Upper lobe of left lung (tissue), 6 donors: ENCODE measurements at regions not wholly inside any gene's neighbourhood (a gene's known extent, or its start where the extent isn't known, plus 50 kb on each side); places are given as distances from the start of the nearest gene placed in this dataset.

Experiments used
- ATAC-seq, 2 donors: fragments of 200-7000 bp; cut with Tn5 transposase; one replicate each; pipeline ENCODE4 v1.9.1; 2022; ENCODE audit warnings: mild to moderate bottlenecking in 2 of 2, moderate library complexity in 2 of 2; ENCODE audit not compliant: low FRiP score in 2 of 2
- DNase-seq, 2 donors: peaks; one replicate each; pipeline ENCODE4 v3.0.0-alpha.2; 2019 to 2020
- H3K27ac ChIP-seq, 4 donors: fragments of 200-600 bp; sonication (generic); one replicate each; pipeline ENCODE4 v1.5.1; 2016 to 2019
- H3K27me3 ChIP-seq, 4 donors: fragments of 200-600 bp; sonication (generic); one replicate each; pipeline ENCODE4 v1.5.1; 2017 to 2019
- H3K36me3 ChIP-seq, 4 donors: fragments of 200-600 bp; sonication (generic); one replicate each; pipeline ENCODE4 v1.5.1; 2016 to 2019
- H3K4me1 ChIP-seq, 4 donors: fragments of 200-600 bp; sonication (generic); one replicate each; pipeline ENCODE4 v1.5.1; 2018 to 2019
- H3K4me3 ChIP-seq, 4 donors: fragments of 200-600 bp; sonication (generic); one replicate each; pipeline ENCODE4 v1.5.1; 2017 to 2019; ENCODE audit warnings: mild to moderate bottlenecking in 2 of 4, moderate library complexity in 1 of 4
- H3K9me3 ChIP-seq, 4 donors: fragments of 200-600 bp; sonication (generic); one replicate each; pipeline ENCODE4 v1.5.1; 2018 to 2019
- EP300 ChIP-seq, 4 donors: sonication (generic); formaldehyde crosslinking; IDR thresholded peaks; one replicate each; pipeline ENCODE4 v1.5.1; 2017; ENCODE audit warnings: antibody characterized with exemption in 4 of 4, control low read depth in 2 of 4
- POLR2A ChIP-seq, 4 donors: fragments of 450-650 bp; IDR thresholded peaks; one replicate each; pipeline ENCODE4 v1.5.1; 2016 to 2017; ENCODE audit warnings: antibody characterized with exemption in 4 of 4, mild to moderate bottlenecking in 2 of 4
- POLR2AphosphoS5 ChIP-seq, 2 donors: sonication (generic); formaldehyde crosslinking; IDR thresholded peaks; one replicate each; pipeline ENCODE4 v1.5.1; 2017; ENCODE audit warnings: antibody characterized with exemption in 2 of 2
- WGBS, 2 donors: methylation state at CpG; one replicate each; pipeline ENCODE4 v1.1.5; 2017 to 2018; 5-methylcytosine and 5-hydroxymethylcytosine counted together
- TF ChIP-seq, protein P1 (sequence below), 6 experiments: fragments of 450-650 bp in 4 of 6; fragments of 200-600 bp in 2 of 6; sonication (generic) in 2 of 6; IDR thresholded peaks; one replicate each; pipeline ENCODE4 v1.5.1; 2016 to 2019; ENCODE audit warnings: antibody characterized with exemption in 6 of 6
- donor health status: DM: no; HTN: no; CAD: no; lungs with moderate emphysema.
- donor health status: DM: no; HTN: yes; CAD: no; lungs with severe emphysema.

- ATAC-seq (no peak), DNase-seq (no peak)
- 84 to 89% methylated on average over 3 of the region's 3 CpGs for WGBS, 2 donors
- H3K36me3 ChIP-seq, result no peaks in the 10 kb centered on the region
- H3K9me3 ChIP-seq, result no peaks in the 10 kb centered on the region
- no peak overlapping the region for H3K4me3 ChIP-seq
- no peaks in the 10 kb centered on the region for H3K27me3 ChIP-seq
- H3K27ac ChIP-seq, result no peak overlapping the region
- H3K4me1 ChIP-seq, result no peaks in the 10 kb centered on the region
- TF ChIP-seq, protein P1, sequence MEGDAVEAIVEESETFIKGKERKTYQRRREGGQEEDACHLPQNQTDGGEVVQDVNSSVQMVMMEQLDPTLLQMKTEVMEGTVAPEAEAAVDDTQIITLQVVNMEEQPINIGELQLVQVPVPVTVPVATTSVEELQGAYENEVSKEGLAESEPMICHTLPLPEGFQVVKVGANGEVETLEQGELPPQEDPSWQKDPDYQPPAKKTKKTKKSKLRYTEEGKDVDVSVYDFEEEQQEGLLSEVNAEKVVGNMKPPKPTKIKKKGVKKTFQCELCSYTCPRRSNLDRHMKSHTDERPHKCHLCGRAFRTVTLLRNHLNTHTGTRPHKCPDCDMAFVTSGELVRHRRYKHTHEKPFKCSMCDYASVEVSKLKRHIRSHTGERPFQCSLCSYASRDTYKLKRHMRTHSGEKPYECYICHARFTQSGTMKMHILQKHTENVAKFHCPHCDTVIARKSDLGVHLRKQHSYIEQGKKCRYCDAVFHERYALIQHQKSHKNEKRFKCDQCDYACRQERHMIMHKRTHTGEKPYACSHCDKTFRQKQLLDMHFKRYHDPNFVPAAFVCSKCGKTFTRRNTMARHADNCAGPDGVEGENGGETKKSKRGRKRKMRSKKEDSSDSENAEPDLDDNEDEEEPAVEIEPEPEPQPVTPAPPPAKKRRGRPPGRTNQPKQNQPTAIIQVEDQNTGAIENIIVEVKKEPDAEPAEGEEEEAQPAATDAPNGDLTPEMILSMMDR (IDR thresholded peaks at IDR 0.05), result no peak
- TF ChIP-seq POLR2A (IDR thresholded peaks at IDR 0.05), result no peak
- no peak for TF ChIP-seq POLR2AphosphoS5 (IDR thresholded peaks at IDR 0.05)
- no peak for TF ChIP-seq EP300 (IDR thresholded peaks at IDR 0.05)
Measured at GRCh38 chr13:74675972-74676371, 541.8 kb upstream of the KLF12 start.

- Histone ChIP-seq H3K27ac (no peak overlapping the region), H3K36me3 (no peaks in the 10 kb centered on the region), H3K27me3 (no peaks in the 10 kb centered on the region), H3K9me3 (no peaks in the 10 kb centered on the region), H3K4me1 (no peaks in the 10 kb centered on the region), H3K4me3 (no peak overlapping the region)
- no peak for DNase-seq
- TF ChIP-seq POLR2A (IDR thresholded peaks at IDR 0.05) (no peak), POLR2AphosphoS5 (IDR thresholded peaks at IDR 0.05) (no peak), EP300 (IDR thresholded peaks at IDR 0.05) (no peak)
- TF ChIP-seq, protein P1 (IDR thresholded peaks at IDR 0.05), result no peak
- no peak for ATAC-seq
- WGBS, 2 donors, result 83 to 84% methylated on average over 5 of the region's 5 CpGs
Measured at GRCh38 chr13:74675182-74675581, 541.0 kb upstream of the KLF12 start.

DNA sequence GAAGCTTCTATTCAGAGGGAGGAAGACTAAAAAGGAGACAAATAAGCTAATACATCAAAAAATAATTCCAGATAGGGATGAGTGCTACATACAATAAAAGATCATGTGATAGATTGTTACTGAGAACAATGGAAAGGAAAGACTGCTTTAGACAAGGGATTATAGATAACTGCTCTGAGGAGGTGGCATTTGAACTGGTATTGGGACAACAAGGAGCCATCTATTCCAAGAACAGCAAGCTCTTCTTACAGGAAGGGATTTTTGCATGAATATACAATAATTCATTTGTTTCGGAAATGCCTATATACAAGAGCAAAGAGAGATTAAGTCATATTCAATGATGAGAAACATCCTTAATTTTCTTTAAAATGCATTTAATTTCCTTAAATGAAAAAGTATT lies 540.5 kb upstream of the KLF12 start:
- WGBS, 2 donors, result 82 to 89% methylated on average over 1 of the region's 1 CpG

DNA sequence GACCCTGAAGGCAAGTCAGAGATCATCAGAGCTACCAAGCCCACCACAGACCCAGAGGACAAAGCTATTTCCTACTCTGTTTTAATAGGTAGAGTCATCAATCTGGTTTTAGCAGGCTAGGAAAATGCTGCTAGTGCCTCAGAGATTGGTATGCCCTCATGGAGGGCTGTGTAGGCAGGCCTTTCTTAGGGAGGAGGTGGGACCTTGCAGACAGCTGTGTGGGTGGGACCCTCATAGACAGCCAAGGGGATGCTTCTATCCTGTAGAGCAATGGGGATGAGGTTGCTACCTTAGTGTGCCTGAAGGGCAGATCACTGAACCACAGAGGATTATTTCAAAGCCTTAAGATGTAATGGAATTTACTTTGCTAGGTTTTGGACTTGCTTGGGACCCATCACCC lies 534.9 kb upstream of the KLF12 start:
- Histone ChIP-seq H3K27me3 (no peaks in the 10 kb centered on the region), H3K27ac (no peak overlapping the region), H3K4me3 (no peak overlapping the region), H3K9me3 (no peaks in the 10 kb centered on the region), H3K36me3 (no peaks in the 10 kb centered on the region), H3K4me1 (no peaks in the 10 kb centered on the region)
- no peak for DNase-seq
- TF ChIP-seq, protein P1 (IDR thresholded peaks at IDR 0.05), result no peak
- TF ChIP-seq EP300 (IDR thresholded peaks at IDR 0.05) (no peak), POLR2A (IDR thresholded peaks at IDR 0.05) (no peak), POLR2AphosphoS5 (IDR thresholded peaks at IDR 0.05) (no peak)
- ATAC-seq, result no peak

More for the DNA sequence above, 540.5 kb upstream of the KLF12 start:
- Histone ChIP-seq H3K4me3 (no peak overlapping the region), H3K4me1 (no peaks in the 10 kb centered on the region), H3K36me3 (no peaks in the 10 kb centered on the region), H3K9me3 (no peaks in the 10 kb centered on the region), H3K27ac (no peak overlapping the region), H3K27me3 (no peaks in the 10 kb centered on the region)
- TF ChIP-seq POLR2A (IDR thresholded peaks at IDR 0.05) (no peak), EP300 (IDR thresholded peaks at IDR 0.05) (no peak), POLR2AphosphoS5 (IDR thresholded peaks at IDR 0.05) (no peak)
- TF ChIP-seq, protein P1 (IDR thresholded peaks at IDR 0.05), result no peak
- DNase-seq (no peak), ATAC-seq (no peak)

- no peak for TF ChIP-seq EP300 (IDR thresholded peaks at IDR 0.05)
- TF ChIP-seq POLR2AphosphoS5 (IDR thresholded peaks at IDR 0.05), result no peak
- TF ChIP-seq, protein P1 (IDR thresholded peaks at IDR 0.05), result no peak
- TF ChIP-seq POLR2A (IDR thresholded peaks at IDR 0.05), result no peak
- WGBS, 2 donors, result 55 to 59% methylated on average over 3 of the region's 3 CpGs
- H3K36me3 ChIP-seq, result no peaks in the 10 kb centered on the region
- ATAC-seq (no peak), DNase-seq (no peak)
- no peak overlapping the region for H3K27ac ChIP-seq
- H3K4me1 ChIP-seq, result no peaks in the 10 kb centered on the region
- H3K4me3 ChIP-seq, result no peak overlapping the region
- H3K27me3 ChIP-seq, result no peaks in the 10 kb centered on the region
- H3K9me3 ChIP-seq, result no peaks in the 10 kb centered on the region
Measured at GRCh38 chr13:74667656-74668203, 533.5 kb upstream of the KLF12 start.
